GM12878 (cell line): ENCODE measurements at regions not wholly inside any gene's neighbourhood (a gene's known extent, or its start where the extent isn't known, plus 50 kb on each side); places are given as distances from the start of the nearest gene placed in this dataset.

Experiments used
- ATAC-seq: fragments of 200-7000 bp; cut with Tn5 transposase; 3 replicates; pipeline ENCODE4 v1.9.1; 2020; ENCODE audit warnings: mild to moderate bottlenecking, moderate library complexity
- BruUV-seq: library from RNA; stranded (reverse); fragments of 400-500 nt; replicated peaks from 2 replicates; lab custom pipeline; 2021; lab: Mats Ljungman, UMichigan
- CTCF ChIA-PET: fragments of 300-600 bp; sonication (Branson Sonifier 250); formaldehyde crosslinking; extraction: SDS; loops from one replicate; lab custom pipeline; 2021; ENCODE audit warnings: inconsistent platforms; lab: Yijun Ruan, JAX
- POLR2A ChIA-PET: fragments of 350-600 bp; formaldehyde crosslinking; extraction: SDS; loops from one replicate; lab custom pipeline; 2021; ENCODE audit warnings: inconsistent platforms; lab: Charles Lee
- RAD21 ChIA-PET: fragments of 300-600 bp; sonication (Branson Sonifier 250); formaldehyde crosslinking; loops from one replicate; lab custom pipeline; 2023; ENCODE audit warnings: antibody characterized with exemption; ENCODE audit not compliant: unreplicated experiment; lab: Charles Lee
- SMC1A ChIA-PET: fragments of 300-600 bp; sonication (Branson Sonifier 250); formaldehyde crosslinking; loops from one replicate; lab custom pipeline; 2023; ENCODE audit not compliant: unreplicated experiment, uncharacterized antibody; lab: Charles Lee
- DNase-seq: peaks from one replicate; pipeline ENCODE4 v3.0.0-alpha.2; 2011; ENCODE audit warnings: low read depth, low spot score
- FAIRE-seq: peaks from 3 replicates; lab custom pipeline; 2011; peaks lifted over from hg19 to GRCh38; lab: Jason Lieb, UNC
- H2AFZ ChIP-seq: 2 replicates; pipeline ENCODE4 v1.6.0; 2011; ENCODE audit warnings: low read depth, low read length, control low read depth; ENCODE audit not compliant: control insufficient read depth
- H3K27ac ChIP-seq: 2 replicates; pipeline ENCODE4 v1.5.1; 2011; ENCODE audit warnings: control low read depth; ENCODE audit not compliant: control insufficient read depth, insufficient read depth
- H3K27me3 ChIP-seq, 2 experiments: replicated peaks in 1 of 2; 2 replicates each; pipeline versions ENCODE4 v1.6.0 to v1.6.1; 2011; ENCODE audit warnings: low read length in 1 of 2; ENCODE audit not compliant: control insufficient read depth in 2 of 2, insufficient read depth in 2 of 2
- H3K36me3 ChIP-seq, 2 experiments: 2 replicates each; pipeline ENCODE4 v1.5.1; 2011; ENCODE audit warnings: low read length in 1 of 2; ENCODE audit not compliant: control insufficient read depth in 2 of 2, insufficient read depth in 2 of 2
- H3K4me1 ChIP-seq: 2 replicates; pipeline ENCODE4 v1.6.1; 2011; ENCODE audit warnings: mild to moderate bottlenecking, low read length, moderate library complexity, mixed read lengths; ENCODE audit not compliant: control insufficient read depth, insufficient read depth
- H3K4me2 ChIP-seq: 2 replicates; pipeline ENCODE4 v1.6.0; 2011; ENCODE audit warnings: control low read depth; ENCODE audit not compliant: control insufficient read depth, insufficient read depth
- H3K4me3 ChIP-seq: fragments of 200-600 bp; sonication (generic); 2 replicates; pipeline ENCODE4 v1.5.1; 2016
- H3K79me2 ChIP-seq: 2 replicates; pipeline ENCODE4 v1.6.0; 2011; ENCODE audit warnings: low read length; ENCODE audit not compliant: control insufficient read depth, insufficient read depth
- H3K9ac ChIP-seq: 2 replicates; pipeline ENCODE4 v1.8.0; 2011; ENCODE audit warnings: low read length, control low read depth, mixed read lengths; ENCODE audit not compliant: control insufficient read depth, insufficient read depth
- H3K9me3 ChIP-seq: replicated peaks from 3 replicates; pipeline ENCODE4 v1.5.1; 2011; ENCODE audit warnings: mild to moderate bottlenecking, low read length; ENCODE audit not compliant: control insufficient read depth, insufficient read depth
- H4K20me1 ChIP-seq: 2 replicates; pipeline ENCODE4 v1.6.0; 2011; ENCODE audit not compliant: control insufficient read depth, insufficient read depth
- CBX3 ChIP-seq: fragments of 200-600 bp; sonication (generic); IDR thresholded peaks from 2 replicates; pipeline ENCODE4 v1.6.1; 2016; ENCODE audit warnings: low read depth, borderline replicate concordance
- CHD1 ChIP-seq: IDR thresholded peaks from 2 replicates; pipeline ENCODE4 v1.6.1; 2012; ENCODE audit warnings: low read depth, low read length, improper control_type of control experiment
- FOXK2 ChIP-seq: fragments of 450-650 bp; IDR thresholded peaks from 2 replicates; pipeline ENCODE4 v1.6.1; 2017; ENCODE audit warnings: mild to moderate bottlenecking, moderate library complexity
- KDM1A ChIP-seq: fragments of 200-600 bp; sonication (generic); IDR thresholded peaks from 2 replicates; pipeline ENCODE4 v1.6.1; 2016; ENCODE audit warnings: borderline replicate concordance
- MXI1 ChIP-seq: fragments of 150-350 bp; IDR thresholded peaks from 2 replicates; pipeline ENCODE4 v1.6.1; 2011; ENCODE audit warnings: low read depth, mild to moderate bottlenecking, inconsistent platforms, low read length, improper control_type of control experiment
- POLR2AphosphoS2 ChIP-seq: IDR thresholded peaks from 2 replicates; pipeline ENCODE4 v1.6.1; 2011; ENCODE audit warnings: low read depth, mild to moderate bottlenecking, low read length, improper control_type of control experiment, moderate library complexity
- SMARCA5 ChIP-seq: fragments of 450-650 bp; IDR thresholded peaks from 2 replicates; pipeline ENCODE4 v1.6.1; 2017; ENCODE audit warnings: mild to moderate bottlenecking
- SPI1 ChIP-seq: IDR thresholded peaks from 2 replicates; pipeline ENCODE4 v1.6.1; 2011; ENCODE audit warnings: low read depth, mild to moderate bottlenecking, low read length, moderate library complexity, borderline replicate concordance; ENCODE audit not compliant: insufficient read depth
- TCF7 ChIP-seq: IDR thresholded peaks from 2 replicates; pipeline ENCODE4 v1.6.1; 2014; ENCODE audit warnings: antibody characterized with exemption, borderline replicate concordance
- ZNF24 ChIP-seq: fragments of 450-650 bp; IDR thresholded peaks from 2 replicates; pipeline ENCODE4 v1.6.1; 2017; ENCODE audit warnings: antibody characterized with exemption, mild to moderate bottlenecking
- WGBS: methylation state at CpG from one replicate; pipeline ENCODE4 v1.1.6; 2016; ENCODE audit warnings: low lambda C conversion rate; ENCODE audit not compliant: insufficient replicate concordance, insufficient coverage; ENCODE audit errors: missing lambda C conversion rate; 5-methylcytosine and 5-hydroxymethylcytosine counted together
- in situ Hi-C: fragments of 300-500 bp; cut with MboI; formaldehyde crosslinking; loops from 9 replicates; pipeline ENCODE4 v1.14.3; 2018; ENCODE audit warnings: mixed read lengths
- intact Hi-C: fragments of 100-400 bp; cut with micrococcal nuclease; formaldehyde crosslinking; loops from one replicate; pipeline ENCODE4 v1.14.2; 2022; ENCODE audit not compliant: unreplicated experiment
- TF ChIP-seq, protein P1 (sequence below): fragments of 450-650 bp; formaldehyde crosslinking; IDR thresholded peaks from 2 replicates; pipeline ENCODE4 v1.5.0; 2022; ENCODE audit warnings: mild to moderate bottlenecking, missing genetic modification characterization
- TF ChIP-seq, protein P2 (sequence below), 3 experiments: IDR thresholded peaks in 2 of 3; conservative IDR thresholded peaks in 1 of 3; 2 replicates each; pipeline ENCODE4 v1.5.1; 2011; ENCODE audit warnings: low read depth in 3 of 3, low read length in 3 of 3, mild to moderate bottlenecking in 3 of 3, control low read depth in 2 of 3, moderate library complexity in 2 of 3, inconsistent platforms in 1 of 3, mixed read lengths in 1 of 3; ENCODE audit not compliant: control insufficient read depth in 2 of 3, insufficient read depth in 1 of 3; ENCODE audit errors: extremely low read depth in 1 of 3
- TF ChIP-seq, protein P3 (sequence below): IDR thresholded peaks from 2 replicates; pipeline ENCODE4 v1.6.1; 2012; ENCODE audit warnings: low read depth, low read length, improper control_type of control experiment
- TF ChIP-seq, protein P4 (sequence below): fragments of 450-650 bp; IDR thresholded peaks from 2 replicates; pipeline ENCODE4 v1.6.1; 2017; ENCODE audit warnings: mild to moderate bottlenecking, low read depth, inconsistent platforms; ENCODE audit not compliant: poor library complexity, severe bottlenecking
- TF ChIP-seq, protein P5 (sequence below): IDR thresholded peaks from 2 replicates; pipeline ENCODE4 v1.6.1; 2011; ENCODE audit warnings: mild to moderate bottlenecking, low read depth, low read length, moderate library complexity; ENCODE audit not compliant: insufficient replicate concordance

DNA sequence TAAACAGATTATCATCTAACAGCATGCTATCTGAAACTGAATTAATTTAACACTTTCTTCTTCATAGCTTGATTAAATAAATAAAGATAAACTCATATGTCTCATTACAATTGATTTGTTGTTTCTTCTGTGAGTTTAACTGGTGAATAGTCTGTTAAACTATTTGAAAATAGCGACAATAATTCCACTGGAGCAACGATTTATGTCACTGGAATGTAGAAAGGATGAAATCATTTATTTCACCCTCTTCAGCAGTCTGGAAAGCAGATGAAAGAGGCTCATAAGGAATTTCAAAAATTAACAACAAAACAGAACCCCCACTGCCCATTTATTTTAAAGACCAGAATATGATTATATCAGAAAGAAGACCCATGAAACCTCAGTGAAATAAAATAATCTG, 1165.1 kb upstream of the USP15 start:
- Histone ChIP-seq H3K27ac (no peak overlapping the region), H3K4me1 (no peaks in the 10 kb centered on the region), H2AFZ (no peak overlapping the region), H3K27me3 (no peaks in the 10 kb centered on the region), H3K79me2 (no peaks in the 10 kb centered on the region), H3K9ac (no peak overlapping the region), H3K4me2 (no peak overlapping the region), H3K9me3 (no peaks in the 10 kb centered on the region), H3K4me3 (no peak overlapping the region), H3K36me3 (no peaks in the 10 kb centered on the region), H4K20me1 (no peaks in the 10 kb centered on the region)
- 0% methylated on average over 2 of the region's 2 CpGs for WGBS
- ATAC-seq (no peak), FAIRE-seq (no peak), DNase-seq (no peak)
- CTCF ChIA-PET = no interaction called here
- intact Hi-C loops = no loop called here
- in situ Hi-C loops = no loop called here
- POLR2A ChIA-PET = no interaction called here
- SMC1A ChIA-PET = no interaction called here
- no TSS peak for BruUV-seq
- RAD21 ChIA-PET = no interaction called here
- TF ChIP-seq, protein P1, sequence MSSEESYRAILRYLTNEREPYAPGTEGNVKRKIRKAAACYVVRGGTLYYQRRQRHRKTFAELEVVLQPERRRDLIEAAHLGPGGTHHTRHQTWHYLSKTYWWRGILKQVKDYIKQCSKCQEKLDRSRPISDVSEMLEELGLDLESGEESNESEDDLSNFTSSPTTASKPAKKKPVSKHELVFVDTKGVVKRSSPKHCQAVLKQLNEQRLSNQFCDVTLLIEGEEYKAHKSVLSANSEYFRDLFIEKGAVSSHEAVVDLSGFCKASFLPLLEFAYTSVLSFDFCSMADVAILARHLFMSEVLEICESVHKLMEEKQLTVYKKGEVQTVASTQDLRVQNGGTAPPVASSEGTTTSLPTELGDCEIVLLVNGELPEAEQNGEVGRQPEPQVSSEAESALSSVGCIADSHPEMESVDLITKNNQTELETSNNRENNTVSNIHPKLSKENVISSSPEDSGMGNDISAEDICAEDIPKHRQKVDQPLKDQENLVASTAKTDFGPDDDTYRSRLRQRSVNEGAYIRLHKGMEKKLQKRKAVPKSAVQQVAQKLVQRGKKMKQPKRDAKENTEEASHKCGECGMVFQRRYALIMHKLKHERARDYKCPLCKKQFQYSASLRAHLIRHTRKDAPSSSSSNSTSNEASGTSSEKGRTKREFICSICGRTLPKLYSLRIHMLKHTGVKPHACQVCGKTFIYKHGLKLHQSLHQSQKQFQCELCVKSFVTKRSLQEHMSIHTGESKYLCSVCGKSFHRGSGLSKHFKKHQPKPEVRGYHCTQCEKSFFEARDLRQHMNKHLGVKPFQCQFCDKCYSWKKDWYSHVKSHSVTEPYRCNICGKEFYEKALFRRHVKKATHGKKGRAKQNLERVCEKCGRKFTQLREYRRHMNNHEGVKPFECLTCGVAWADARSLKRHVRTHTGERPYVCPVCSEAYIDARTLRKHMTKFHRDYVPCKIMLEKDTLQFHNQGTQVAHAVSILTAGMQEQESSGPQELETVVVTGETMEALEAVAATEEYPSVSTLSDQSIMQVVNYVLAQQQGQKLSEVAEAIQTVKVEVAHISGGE (CRISPR knock-in tag) = no peak
- TF ChIP-seq SPI1 (no peak), POLR2AphosphoS2 (no peak), CHD1 (no peak), SMARCA5 (no peak), FOXK2 (no peak), KDM1A (no peak), TCF7 (no peak), MXI1 (no peak), ZNF24 (no peak), CBX3 (no peak)
- TF ChIP-seq, protein P2, sequence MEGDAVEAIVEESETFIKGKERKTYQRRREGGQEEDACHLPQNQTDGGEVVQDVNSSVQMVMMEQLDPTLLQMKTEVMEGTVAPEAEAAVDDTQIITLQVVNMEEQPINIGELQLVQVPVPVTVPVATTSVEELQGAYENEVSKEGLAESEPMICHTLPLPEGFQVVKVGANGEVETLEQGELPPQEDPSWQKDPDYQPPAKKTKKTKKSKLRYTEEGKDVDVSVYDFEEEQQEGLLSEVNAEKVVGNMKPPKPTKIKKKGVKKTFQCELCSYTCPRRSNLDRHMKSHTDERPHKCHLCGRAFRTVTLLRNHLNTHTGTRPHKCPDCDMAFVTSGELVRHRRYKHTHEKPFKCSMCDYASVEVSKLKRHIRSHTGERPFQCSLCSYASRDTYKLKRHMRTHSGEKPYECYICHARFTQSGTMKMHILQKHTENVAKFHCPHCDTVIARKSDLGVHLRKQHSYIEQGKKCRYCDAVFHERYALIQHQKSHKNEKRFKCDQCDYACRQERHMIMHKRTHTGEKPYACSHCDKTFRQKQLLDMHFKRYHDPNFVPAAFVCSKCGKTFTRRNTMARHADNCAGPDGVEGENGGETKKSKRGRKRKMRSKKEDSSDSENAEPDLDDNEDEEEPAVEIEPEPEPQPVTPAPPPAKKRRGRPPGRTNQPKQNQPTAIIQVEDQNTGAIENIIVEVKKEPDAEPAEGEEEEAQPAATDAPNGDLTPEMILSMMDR (IDR thresholded peaks at IDR 0.05 in 2 of 3, conservative IDR thresholded peaks at IDR 0.05 in 1 of 3; ENCODE audit: control insufficient read depth in 2 of 3, extremely low read depth in 1 of 3, insufficient read depth in 1 of 3, low read depth in 3 of 3, low read length in 3 of 3) = no peak
- TF ChIP-seq, protein P3, sequence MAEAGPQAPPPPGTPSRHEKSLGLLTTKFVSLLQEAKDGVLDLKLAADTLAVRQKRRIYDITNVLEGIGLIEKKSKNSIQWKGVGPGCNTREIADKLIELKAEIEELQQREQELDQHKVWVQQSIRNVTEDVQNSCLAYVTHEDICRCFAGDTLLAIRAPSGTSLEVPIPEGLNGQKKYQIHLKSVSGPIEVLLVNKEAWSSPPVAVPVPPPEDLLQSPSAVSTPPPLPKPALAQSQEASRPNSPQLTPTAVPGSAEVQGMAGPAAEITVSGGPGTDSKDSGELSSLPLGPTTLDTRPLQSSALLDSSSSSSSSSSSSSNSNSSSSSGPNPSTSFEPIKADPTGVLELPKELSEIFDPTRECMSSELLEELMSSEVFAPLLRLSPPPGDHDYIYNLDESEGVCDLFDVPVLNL = no peak
- TF ChIP-seq, protein P4, sequence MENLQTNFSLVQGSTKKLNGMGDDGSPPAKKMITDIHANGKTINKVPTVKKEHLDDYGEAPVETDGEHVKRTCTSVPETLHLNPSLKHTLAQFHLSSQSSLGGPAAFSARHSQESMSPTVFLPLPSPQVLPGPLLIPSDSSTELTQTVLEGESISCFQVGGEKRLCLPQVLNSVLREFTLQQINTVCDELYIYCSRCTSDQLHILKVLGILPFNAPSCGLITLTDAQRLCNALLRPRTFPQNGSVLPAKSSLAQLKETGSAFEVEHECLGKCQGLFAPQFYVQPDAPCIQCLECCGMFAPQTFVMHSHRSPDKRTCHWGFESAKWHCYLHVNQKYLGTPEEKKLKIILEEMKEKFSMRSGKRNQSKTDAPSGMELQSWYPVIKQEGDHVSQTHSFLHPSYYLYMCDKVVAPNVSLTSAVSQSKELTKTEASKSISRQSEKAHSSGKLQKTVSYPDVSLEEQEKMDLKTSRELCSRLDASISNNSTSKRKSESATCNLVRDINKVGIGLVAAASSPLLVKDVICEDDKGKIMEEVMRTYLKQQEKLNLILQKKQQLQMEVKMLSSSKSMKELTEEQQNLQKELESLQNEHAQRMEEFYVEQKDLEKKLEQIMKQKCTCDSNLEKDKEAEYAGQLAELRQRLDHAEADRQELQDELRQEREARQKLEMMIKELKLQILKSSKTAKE = no peak
- TF ChIP-seq, protein P5, sequence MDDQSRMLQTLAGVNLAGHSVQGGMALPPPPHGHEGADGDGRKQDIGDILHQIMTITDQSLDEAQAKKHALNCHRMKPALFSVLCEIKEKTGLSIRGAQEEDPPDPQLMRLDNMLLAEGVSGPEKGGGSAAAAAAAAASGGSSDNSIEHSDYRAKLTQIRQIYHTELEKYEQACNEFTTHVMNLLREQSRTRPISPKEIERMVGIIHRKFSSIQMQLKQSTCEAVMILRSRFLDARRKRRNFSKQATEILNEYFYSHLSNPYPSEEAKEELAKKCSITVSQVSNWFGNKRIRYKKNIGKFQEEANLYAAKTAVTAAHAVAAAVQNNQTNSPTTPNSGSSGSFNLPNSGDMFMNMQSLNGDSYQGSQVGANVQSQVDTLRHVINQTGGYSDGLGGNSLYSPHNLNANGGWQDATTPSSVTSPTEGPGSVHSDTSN = no peak
